ENCODE measurements at regions not wholly inside any gene's neighbourhood (a gene's known extent, or its start where the extent isn't known, plus 50 kb on each side); places are given as distances from the start of the nearest gene placed in this dataset.

- DNase-seq = no peak
Measured at GRCh38 chr1:238153939-238154338, 263.2 kb upstream of the ZP4 start.

GRCh38 chr1:238153253-238153652 is 262.5 kb upstream of the ZP4 start:
- DNase-seq = no peak

- DNase-seq = no peak
Measured at GRCh38 chr1:238152119-238152518, 261.4 kb upstream of the ZP4 start.

- no peak for DNase-seq
Measured at GRCh38 chr1:238143038-238143437, 252.3 kb upstream of the ZP4 start.

GRCh38 chr1:238141353-238141752 is 250.6 kb upstream of the ZP4 start:
- DNase-seq = peak; percentile 25

GRCh38 chr1:238139713-238140112 is 249.0 kb upstream of the ZP4 start:
- DNase-seq = no peak

GRCh38 chr1:238138059-238138626 is 247.4 kb upstream of the ZP4 start:
- no peak for DNase-seq

- no peak for DNase-seq
Measured at GRCh38 chr1:238135708-238136664, 245.3 kb upstream of the ZP4 start.

GRCh38 chr1:238129677-238130076 is 239.0 kb upstream of the ZP4 start:
- no peak for DNase-seq

GRCh38 chr1:238123201-238123600 is 232.5 kb upstream of the ZP4 start:
- DNase-seq = no peak

GRCh38 chr1:238119861-238120260 is 229.1 kb upstream of the ZP4 start:
- no peak for DNase-seq

GRCh38 chr1:238119060-238119459 is 228.3 kb upstream of the ZP4 start:
- no peak for DNase-seq

- DNase-seq = no peak
Measured at GRCh38 chr1:238115852-238116251, 225.1 kb upstream of the ZP4 start.

GRCh38 chr1:238112952-238113621 is 222.4 kb upstream of the ZP4 start:
- DNase-seq = no peak

- DNase-seq = no peak
Measured at GRCh38 chr1:238111516-238111915, 220.8 kb upstream of the ZP4 start.

GRCh38 chr1:238111081-238111480 is 220.4 kb upstream of the ZP4 start:
- no peak for DNase-seq

GRCh38 chr1:238108417-238108816 is 217.7 kb upstream of the ZP4 start:
- DNase-seq = no peak

- DNase-seq = no peak
Measured at GRCh38 chr1:238107322-238107721, 216.6 kb upstream of the ZP4 start.

GRCh38 chr1:238104752-238105151 is 214.0 kb upstream of the ZP4 start:
- no peak for DNase-seq

GRCh38 chr1:238101923-238102322 is 211.2 kb upstream of the ZP4 start:
- DNase-seq = no peak

GRCh38 chr1:238099871-238100270 is 209.1 kb upstream of the ZP4 start:
- DNase-seq = no peak

- DNase-seq = no peak
Measured at GRCh38 chr1:238089615-238090014, 198.9 kb upstream of the ZP4 start.

GRCh38 chr1:238088560-238089290 is 198.0 kb upstream of the ZP4 start:
- DNase-seq = no peak

Measured in right hindlimb (tissue), 1 donor.